Ovary (tissue), 3 donors: ENCODE measurements at regions not wholly inside any gene's neighbourhood (a gene's known extent, or its start where the extent isn't known, plus 50 kb on each side); places are given as distances from the start of the nearest gene placed in this dataset.

Experiments used
- CTCF ChIP-seq, 3 donors: fragments of 450-650 bp in 2 of 3; fragments of 200-600 bp in 1 of 3; IDR thresholded peaks; one replicate each; pipeline versions ENCODE4 v1.5.1 to v1.8.0; 2016 to 2022; ENCODE audit warnings: antibody characterized with exemption in 3 of 3, mild to moderate bottlenecking in 1 of 3
- EP300 ChIP-seq: sonication (generic); formaldehyde crosslinking; IDR thresholded peaks from one replicate; pipeline ENCODE4 v1.6.1; 2017; ENCODE audit warnings: antibody characterized with exemption
- donor health status: DM: no; HTN: no; CAD: no.

GRCh38 chr5:42887575-42887974, 75.9 kb upstream of the SELENOP start:
- TF ChIP-seq CTCF (IDR thresholded peaks at IDR 0.05): no peak
- TF ChIP-seq EP300: no peak
